ENCODE measurements at regions not wholly inside any gene's neighbourhood (a gene's known extent, or its start where the extent isn't known, plus 50 kb on each side); places are given as distances from the start of the nearest gene placed in this dataset.

- Histone ChIP-seq H2AK5ac (ENCODE audit: low read depth, low read length) (no peak overlapping the region), H3K23me2 (ENCODE audit: low read depth, low read length) (no peaks in the 10 kb centered on the region), H3K18ac (ENCODE audit: extremely low read depth, low read length) (no peak overlapping the region), H4K91ac (replicated peaks; ENCODE audit: insufficient read length, low read length) (no peak overlapping the region), H3K27me3 (replicated peaks in 1 of 4; ENCODE audit: control insufficient read depth in 3 of 4, extremely low read depth in 1 of 4, insufficient read depth in 3 of 4, low read length in 3 of 4) (no peaks in the 10 kb centered on the region), H3K14ac (ENCODE audit: insufficient read length) (no peak overlapping the region), H3K79me2 (ENCODE audit: control insufficient read depth in 1 of 2, insufficient read depth in 2 of 2, low read length in 2 of 2) (no peaks in the 10 kb centered on the region), H2BK15ac (ENCODE audit: low read length) (no peak overlapping the region), H2BK20ac (ENCODE audit: low read length) (no peak overlapping the region), H3K9ac (replicated peaks in 1 of 4; ENCODE audit: extremely low read depth in 1 of 4, low read depth in 3 of 4, low read length in 3 of 4) (no peak overlapping the region), H3K9me3 (ENCODE audit: insufficient read depth in 2 of 2, low read depth in 1 of 2, low read length in 1 of 2) (no peaks in the 10 kb centered on the region), H2BK12ac (ENCODE audit: low read depth, low read length) (no peak overlapping the region), H2BK5ac (ENCODE audit: low read depth, low read length) (no peak overlapping the region), H2BK120ac (replicated peaks; ENCODE audit: low read depth, low read length) (no peak overlapping the region), H3K23ac (ENCODE audit: insufficient read length) (no peak overlapping the region), H3K27ac (ENCODE audit: low read depth, low read length) (no peak overlapping the region), H4K8ac (ENCODE audit: extremely low read depth, insufficient read depth, low read length) (no peak overlapping the region), H4K5ac (ENCODE audit: insufficient read length, low read depth, low read length) (no peak overlapping the region), H3K4me2 (ENCODE audit: insufficient read depth in 1 of 2, low read depth in 2 of 2, low read length in 2 of 2) (no peak overlapping the region), H3K4ac (replicated peaks; ENCODE audit: insufficient read length, low read depth, low read length) (no peak overlapping the region), H2AFZ (ENCODE audit: low read length) (no peak overlapping the region), H3K79me1 (ENCODE audit: low read depth, low read length) (no peaks in the 10 kb centered on the region), H4K20me1 (replicated peaks in 1 of 2; ENCODE audit: control insufficient read depth in 1 of 2, insufficient read depth in 2 of 2, low read length in 2 of 2) (no peaks in the 10 kb centered on the region), H3K36me3 (ENCODE audit: control insufficient read depth in 2 of 4, insufficient read depth in 4 of 4, low read length in 3 of 4) (no peaks in the 10 kb centered on the region), H3K56ac (replicated peaks; ENCODE audit: insufficient read length, low read depth, low read length) (no peak overlapping the region), H3K4me3 (ENCODE audit: extremely low read depth in 1 of 4, insufficient read depth in 2 of 4, low read depth in 3 of 4, low read length in 4 of 4) (no peak overlapping the region), H3K4me1 (replicated peaks in 1 of 4; ENCODE audit: control insufficient read depth in 3 of 4, insufficient read depth in 4 of 4, low read length in 3 of 4) (no peaks in the 10 kb centered on the region)
- ChIA-PET POLR2A (ENCODE audit: partially characterized antibody) (no interaction called here), CTCF (ENCODE audit: partially characterized antibody) (no interaction called here)
- no peak for TF ChIP-seq HDAC2 (IDR thresholded peaks at IDR 0.05; ENCODE audit: borderline replicate concordance in 1 of 2, low read depth in 2 of 2, low read length in 2 of 2)
- TF ChIP-seq KDM1A (IDR thresholded peaks at IDR 0.05; ENCODE audit: borderline replicate concordance, low read length) = no peak
- TF ChIP-seq FOSL1 (IDR thresholded peaks at IDR 0.05; ENCODE audit: insufficient read depth, low read depth, low read length) = no peak
- TF ChIP-seq SIN3A (conservative IDR thresholded peaks at IDR 0.05 in 1 of 2, IDR thresholded peaks at IDR 0.05 in 1 of 2; ENCODE audit: low read depth in 1 of 2, low read length in 2 of 2) = no peak
- no peak for TF ChIP-seq NANOG (IDR thresholded peaks at IDR 0.05; ENCODE audit: insufficient read depth, low read depth, low read length, poor library complexity, severe bottlenecking)
- no peak for TF ChIP-seq SP1 (IDR thresholded peaks at IDR 0.05; ENCODE audit: low read depth, low read length)
- no peak for TF ChIP-seq POLR2A (IDR thresholded peaks at IDR 0.05; ENCODE audit: control extremely low read depth in 1 of 2, low read depth in 2 of 2, low read length in 2 of 2)
- no peak for TF ChIP-seq KDM4A (IDR thresholded peaks at IDR 0.05; ENCODE audit: low read depth, low read length, severe bottlenecking)
- TF ChIP-seq RBBP5 (IDR thresholded peaks at IDR 0.05; ENCODE audit: borderline replicate concordance, low read depth, low read length) = no peak
- no peak for TF ChIP-seq ZNF274 (IDR thresholded peaks at IDR 0.05; ENCODE audit: borderline replicate concordance, extremely low read depth, low read length)
- TF ChIP-seq RAD21 (IDR thresholded peaks at IDR 0.05 in 1 of 2, conservative IDR thresholded peaks at IDR 0.05 in 1 of 2; ENCODE audit: low read depth in 2 of 2, low read length in 2 of 2) = no peak
- TF ChIP-seq SUZ12 (IDR thresholded peaks at IDR 0.05; ENCODE audit: low read length) = no peak
- no peak for TF ChIP-seq TAF1 (IDR thresholded peaks at IDR 0.05; ENCODE audit: low read depth, low read length)
- no peak for TF ChIP-seq CHD1 (IDR thresholded peaks at IDR 0.05; ENCODE audit: low read depth, low read length)
- no peak for TF ChIP-seq KDM5A (IDR thresholded peaks at IDR 0.05; ENCODE audit: low read length)
- WGBS, 2 experiments (ENCODE audit: extremely low coverage in 1 of 2, insufficient coverage in 1 of 2, insufficient read length in 1 of 2, insufficient replicate concordance in 2 of 2, low coverage in 1 of 2, low lambda C conversion rate in 2 of 2, missing lambda C conversion rate in 1 of 2) = 97% methylated on average over 3 of the region's 3 CpGs; no CpG with 5 or more reads in 1 of the 2 experiments
- no peak for FAIRE-seq
- DNase-seq (ENCODE audit: low read depth in 1 of 2, low spot score in 2 of 2) = no peak
Observed at GRCh38 chr5:63613442-63613841, 348.8 kb downstream of the HTR1A start.

All from H1 (cell line).